OCI-LY3 (cell line): ENCODE measurements at regions not wholly inside any gene's neighbourhood (a gene's known extent, or its start where the extent isn't known, plus 50 kb on each side); places are given as distances from the start of the nearest gene placed in this dataset.

ENCODE experiments used
- EZH2phosphoT487 ChIP-seq: fragments of 200-600 bp; shearing (Covaris generic); IDR thresholded peaks from 2 replicates; pipeline ENCODE4 v1.6.1; 2018; ENCODE audit warnings: antibody characterized with exemption, mixed run types, low read depth
- TF ChIP-seq, protein P1 (sequence below): fragments of 200-600, 300-600 bp; sonication (generic); IDR thresholded peaks from 2 replicates; pipeline ENCODE4 v1.5.1; 2014; ENCODE audit warnings: antibody characterized with exemption, low read length, low read depth

DNA sequence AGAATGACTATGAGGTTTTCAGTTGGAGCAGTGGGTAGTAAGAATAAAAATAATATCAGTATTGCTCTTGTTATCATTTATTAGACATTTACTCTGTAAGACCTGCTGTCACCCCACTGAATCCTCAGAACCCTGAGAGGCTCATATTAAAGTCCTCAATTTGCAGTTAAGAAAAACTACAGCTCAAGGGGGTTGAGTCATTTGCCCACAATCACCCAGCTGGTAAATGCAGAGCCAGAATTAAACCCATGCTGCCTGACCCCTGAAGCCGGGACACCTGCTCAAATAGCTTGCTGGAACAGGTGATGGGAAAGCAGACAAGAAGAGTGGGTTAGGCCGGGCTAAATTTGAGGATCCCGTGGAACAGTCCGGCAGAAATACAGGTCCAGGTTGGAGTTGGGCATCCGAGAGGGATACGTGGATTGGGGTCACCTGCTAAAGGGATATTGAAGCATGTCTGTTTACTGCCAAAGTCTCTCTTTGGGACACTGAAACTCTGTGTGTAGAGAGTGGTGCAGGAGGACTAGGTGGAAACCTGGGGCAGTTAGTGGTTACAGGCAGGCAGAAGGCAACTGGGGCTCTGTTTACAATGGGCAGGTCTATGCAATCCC is 344.1 kb downstream of the CDC5L start:
- TF ChIP-seq, protein P1, sequence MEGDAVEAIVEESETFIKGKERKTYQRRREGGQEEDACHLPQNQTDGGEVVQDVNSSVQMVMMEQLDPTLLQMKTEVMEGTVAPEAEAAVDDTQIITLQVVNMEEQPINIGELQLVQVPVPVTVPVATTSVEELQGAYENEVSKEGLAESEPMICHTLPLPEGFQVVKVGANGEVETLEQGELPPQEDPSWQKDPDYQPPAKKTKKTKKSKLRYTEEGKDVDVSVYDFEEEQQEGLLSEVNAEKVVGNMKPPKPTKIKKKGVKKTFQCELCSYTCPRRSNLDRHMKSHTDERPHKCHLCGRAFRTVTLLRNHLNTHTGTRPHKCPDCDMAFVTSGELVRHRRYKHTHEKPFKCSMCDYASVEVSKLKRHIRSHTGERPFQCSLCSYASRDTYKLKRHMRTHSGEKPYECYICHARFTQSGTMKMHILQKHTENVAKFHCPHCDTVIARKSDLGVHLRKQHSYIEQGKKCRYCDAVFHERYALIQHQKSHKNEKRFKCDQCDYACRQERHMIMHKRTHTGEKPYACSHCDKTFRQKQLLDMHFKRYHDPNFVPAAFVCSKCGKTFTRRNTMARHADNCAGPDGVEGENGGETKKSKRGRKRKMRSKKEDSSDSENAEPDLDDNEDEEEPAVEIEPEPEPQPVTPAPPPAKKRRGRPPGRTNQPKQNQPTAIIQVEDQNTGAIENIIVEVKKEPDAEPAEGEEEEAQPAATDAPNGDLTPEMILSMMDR, result no peak
- TF ChIP-seq EZH2phosphoT487, result no peak
